Esophagus squamous epithelium (tissue), 4 donors: ENCODE measurements at regions not wholly inside any gene's neighbourhood (a gene's known extent, or its start where the extent isn't known, plus 50 kb on each side); places are given as distances from the start of the nearest gene placed in this dataset.

Experiments
- CTCF ChIP-seq, 6 experiments: fragments of 450-650 bp in 4 of 6; fragments of 200-600 bp in 2 of 6; sonication (generic) in 2 of 6; IDR thresholded peaks; one replicate each; pipeline ENCODE4 v1.5.1; 2016 to 2019; ENCODE audit warnings: antibody characterized with exemption in 6 of 6, mild to moderate bottlenecking in 4 of 6, moderate library complexity in 4 of 6
- POLR2A ChIP-seq, 4 donors: fragments of 450-650 bp; IDR thresholded peaks; one replicate each; pipeline ENCODE4 v1.6.1; 2017; ENCODE audit warnings: antibody characterized with exemption in 4 of 4, mild to moderate bottlenecking in 4 of 4, moderate library complexity in 3 of 4

- no peak for TF ChIP-seq POLR2A (IDR thresholded peaks at IDR 0.05)
- no peak for TF ChIP-seq CTCF (IDR thresholded peaks at IDR 0.05)
Measured at GRCh38 chr5:18325431-18325830, 691.2 kb downstream of the TAF11L14 start.
